NB4 (cell line): ENCODE measurements at regions not wholly inside any gene's neighbourhood (a gene's known extent, or its start where the extent isn't known, plus 50 kb on each side); places are given as distances from the start of the nearest gene placed in this dataset.

Experiments used
- DNase-seq: peaks from one replicate; pipeline ENCODE4 v3.0.0; 2010; ENCODE audit warnings: low read depth
- H3K4me3 ChIP-seq: one replicate; pipeline ENCODE4 v1.5.1; 2011; ENCODE audit warnings: mild to moderate bottlenecking, low read depth, low read length, moderate library complexity
- MAX ChIP-seq: IDR thresholded peaks from 2 replicates; pipeline ENCODE4 v1.6.1; 2011; ENCODE audit warnings: low read depth, low read length
- MYC ChIP-seq: IDR thresholded peaks from 2 replicates; pipeline ENCODE4 v1.6.1; 2011; ENCODE audit warnings: low read depth, low read length
- POLR2A ChIP-seq: IDR thresholded peaks from 2 replicates; pipeline ENCODE4 v1.6.1; 2011; ENCODE audit warnings: mild to moderate bottlenecking; ENCODE audit not compliant: insufficient read length; ENCODE audit errors: extremely low read depth
- TF ChIP-seq, protein P1 (sequence below): IDR thresholded peaks from one replicate; pipeline ENCODE4 v1.5.1; 2012; ENCODE audit warnings: low read depth, low read length

- no peak for TF ChIP-seq MYC
- H3K4me3 ChIP-seq, result no peak overlapping the region
Observed at GRCh38 chr15:62756326-62756994, 286.1 kb upstream of the TPM1 start.

DNA sequence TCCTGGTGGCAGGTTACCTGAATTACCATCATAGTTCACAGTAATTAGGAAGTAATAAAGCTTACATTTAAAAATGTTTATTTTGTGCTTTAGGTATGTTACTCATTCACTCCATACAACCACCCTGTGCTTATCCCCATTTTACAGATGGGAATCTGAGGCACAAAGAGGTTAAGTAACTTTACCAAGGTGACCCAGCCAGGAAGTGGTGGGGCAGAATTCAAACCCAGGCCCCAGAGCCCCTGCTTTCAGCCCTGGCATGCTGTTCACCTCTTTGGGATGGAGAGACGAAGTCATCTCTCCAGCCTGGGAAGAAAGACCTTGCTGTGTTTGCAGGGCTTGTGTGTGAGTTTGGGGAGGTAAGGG is 285.6 kb upstream of the TPM1 start:
- no peak for DNase-seq
- no peak for TF ChIP-seq MYC
- H3K4me3 ChIP-seq, result no peak overlapping the region

More at GRCh38 chr15:62756326-62756994, 286.1 kb upstream of the TPM1 start:
- DNase-seq, result no peak

DNA sequence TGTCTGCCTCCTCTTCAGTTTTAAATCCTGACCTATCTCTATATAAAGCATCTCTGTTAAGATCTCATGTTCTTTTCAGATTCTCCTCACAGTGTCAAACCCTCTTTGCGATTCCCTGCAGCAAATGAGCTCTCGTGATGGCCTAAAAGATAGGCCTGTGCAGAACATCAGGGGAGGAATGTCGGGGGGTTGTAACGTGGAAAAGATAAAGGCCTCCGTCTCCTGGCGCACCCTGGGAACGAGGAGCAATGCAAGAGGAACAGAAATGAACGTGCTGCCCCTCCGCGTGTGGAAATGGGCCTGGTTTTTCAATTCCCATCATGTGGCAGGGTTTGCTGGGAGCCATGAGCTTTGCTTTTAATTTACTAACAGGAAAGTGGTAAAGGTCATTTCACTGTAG is 285.0 kb upstream of the TPM1 start:
- no peak for TF ChIP-seq MYC
- TF ChIP-seq POLR2A, result no peak
- TF ChIP-seq, protein P1, sequence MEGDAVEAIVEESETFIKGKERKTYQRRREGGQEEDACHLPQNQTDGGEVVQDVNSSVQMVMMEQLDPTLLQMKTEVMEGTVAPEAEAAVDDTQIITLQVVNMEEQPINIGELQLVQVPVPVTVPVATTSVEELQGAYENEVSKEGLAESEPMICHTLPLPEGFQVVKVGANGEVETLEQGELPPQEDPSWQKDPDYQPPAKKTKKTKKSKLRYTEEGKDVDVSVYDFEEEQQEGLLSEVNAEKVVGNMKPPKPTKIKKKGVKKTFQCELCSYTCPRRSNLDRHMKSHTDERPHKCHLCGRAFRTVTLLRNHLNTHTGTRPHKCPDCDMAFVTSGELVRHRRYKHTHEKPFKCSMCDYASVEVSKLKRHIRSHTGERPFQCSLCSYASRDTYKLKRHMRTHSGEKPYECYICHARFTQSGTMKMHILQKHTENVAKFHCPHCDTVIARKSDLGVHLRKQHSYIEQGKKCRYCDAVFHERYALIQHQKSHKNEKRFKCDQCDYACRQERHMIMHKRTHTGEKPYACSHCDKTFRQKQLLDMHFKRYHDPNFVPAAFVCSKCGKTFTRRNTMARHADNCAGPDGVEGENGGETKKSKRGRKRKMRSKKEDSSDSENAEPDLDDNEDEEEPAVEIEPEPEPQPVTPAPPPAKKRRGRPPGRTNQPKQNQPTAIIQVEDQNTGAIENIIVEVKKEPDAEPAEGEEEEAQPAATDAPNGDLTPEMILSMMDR, result no peak
- TF ChIP-seq MAX, result no peak
- DNase-seq, result no peak
- no peak overlapping the region for H3K4me3 ChIP-seq

DNA sequence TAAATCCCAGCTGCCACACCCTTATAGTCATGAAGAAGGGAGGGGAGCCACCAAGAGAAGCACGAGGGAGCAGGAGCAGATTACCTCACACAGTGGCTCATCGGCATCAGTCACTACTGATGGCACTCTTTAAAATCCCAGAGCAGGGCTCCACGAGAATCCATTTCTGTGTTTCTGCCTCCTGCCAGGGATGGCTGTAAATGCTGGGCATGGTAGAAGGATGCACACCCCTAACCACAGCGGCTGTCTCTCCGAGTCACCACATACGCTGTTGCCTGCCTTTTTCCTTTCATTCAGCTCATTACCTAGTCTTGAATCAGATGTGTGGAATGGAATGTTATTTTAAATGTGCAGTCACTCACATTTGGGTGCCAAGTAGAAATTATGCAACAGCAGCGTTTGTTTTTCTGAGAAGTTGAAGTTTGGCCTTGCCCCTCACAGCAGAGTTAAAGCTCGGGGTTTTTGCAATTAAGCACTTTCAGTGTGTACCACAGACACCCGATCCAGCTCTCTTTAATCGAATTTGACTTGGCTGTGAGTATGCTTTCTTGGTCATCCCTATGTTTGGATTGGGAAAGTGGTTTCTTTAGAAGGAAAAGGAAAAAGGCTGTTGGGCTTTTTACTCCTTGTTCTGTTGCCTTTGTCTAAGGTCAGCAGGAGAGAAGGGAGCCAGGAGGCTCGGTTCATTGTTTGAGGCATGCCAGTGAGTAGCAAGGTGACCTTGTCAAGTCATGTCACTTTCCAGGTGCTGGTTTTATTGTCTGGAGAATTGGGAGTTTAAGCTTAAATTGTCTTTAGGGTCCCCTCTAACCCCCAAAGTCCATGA is 284.2 kb upstream of the TPM1 start:
- DNase-seq, result no peak

DNA sequence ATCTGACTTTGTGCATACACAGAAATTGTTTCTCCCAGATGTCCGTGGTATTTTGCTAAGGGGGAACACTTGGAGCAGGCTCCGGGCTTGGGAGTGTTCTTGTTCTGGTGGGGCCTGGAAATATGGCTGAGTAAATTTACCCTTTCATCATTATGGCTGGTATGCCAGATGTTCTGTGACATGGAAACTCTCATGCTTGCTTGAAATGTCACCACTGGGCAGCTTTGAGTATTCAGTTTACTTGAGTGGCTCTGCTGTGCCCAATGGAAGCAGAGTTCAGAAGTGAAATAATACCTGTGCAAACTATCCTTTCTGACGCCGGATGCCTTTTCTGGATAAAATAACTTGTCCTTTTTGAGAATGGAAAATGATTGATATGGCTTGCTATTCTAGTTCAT is 283.6 kb upstream of the TPM1 start:
- TF ChIP-seq, protein P1, result no peak
- TF ChIP-seq POLR2A (no peak), MAX (no peak), MYC (no peak)
- no peak for DNase-seq
- H3K4me3 ChIP-seq, result no peak overlapping the region

More for the DNA sequence above, 284.2 kb upstream of the TPM1 start:
- H3K4me3 ChIP-seq, result no peak overlapping the region
- no peak for TF ChIP-seq MYC
- TF ChIP-seq MAX, result no peak
- TF ChIP-seq, protein P1, result no peak
- TF ChIP-seq POLR2A, result no peak

DNA sequence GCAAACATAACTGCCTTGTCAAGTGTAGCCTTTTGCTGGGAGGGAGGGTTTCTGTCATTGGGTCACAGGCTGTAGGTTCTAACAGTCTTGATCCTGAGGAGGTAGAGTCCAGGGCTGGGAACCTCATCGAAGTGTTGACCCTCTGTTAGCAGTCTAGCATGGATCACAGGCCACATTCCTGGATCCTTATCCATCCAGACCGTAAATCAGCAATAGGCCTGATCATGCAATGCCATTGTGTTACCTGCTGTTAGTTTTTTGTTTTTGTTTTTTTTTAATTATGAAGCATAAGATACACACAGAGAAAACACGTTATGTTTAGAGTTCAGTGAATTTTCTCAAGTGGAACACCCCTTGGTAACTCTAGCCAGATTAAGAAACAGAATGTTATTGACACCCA is 282.0 kb upstream of the TPM1 start:
- no peak for DNase-seq
- TF ChIP-seq, protein P1, result no peak
- TF ChIP-seq MAX (no peak), POLR2A (no peak), MYC (no peak)
- H3K4me3 ChIP-seq, result no peak overlapping the region

GRCh38 chr15:62765916-62766315 is 276.6 kb upstream of the TPM1 start:
- DNase-seq, result no peak
- H3K4me3 ChIP-seq, result no peak overlapping the region
- TF ChIP-seq, protein P1, result no peak
- TF ChIP-seq MYC, result no peak
